Dermis blood vessel endothelial cell (primary cell): ENCODE measurements at regions not wholly inside any gene's neighbourhood (a gene's known extent, or its start where the extent isn't known, plus 50 kb on each side); places are given as distances from the start of the nearest gene placed in this dataset.
"Not testable (repeated sequence)": the region's sequence is repeated elsewhere in the genome, so short reads cannot be mapped to it uniquely, and the experiment has no call there.

Experiments used
- DNase-seq: peaks from one replicate; pipeline ENCODE4 v3.0.0; 2010

DNA sequence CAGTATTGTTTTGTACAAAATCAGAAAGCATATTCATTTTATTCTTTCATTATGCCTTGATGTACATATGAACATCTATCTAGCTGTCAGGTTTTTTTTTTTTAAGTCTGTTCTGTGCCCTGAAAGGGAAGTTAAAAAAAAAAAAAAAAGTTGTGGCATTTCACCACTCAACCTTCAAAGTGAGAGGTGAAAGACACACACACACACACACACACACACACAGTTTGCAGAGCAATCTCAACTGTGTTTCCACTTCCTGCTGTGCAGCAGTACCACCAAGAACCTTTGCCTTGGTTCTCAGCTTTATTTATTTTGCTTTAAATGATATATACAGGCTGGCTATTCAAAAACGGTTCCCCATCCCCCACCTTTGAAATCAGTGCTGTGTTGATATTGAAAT lies 955.6 kb downstream of the GATA3 start:
- no peak for DNase-seq

DNA sequence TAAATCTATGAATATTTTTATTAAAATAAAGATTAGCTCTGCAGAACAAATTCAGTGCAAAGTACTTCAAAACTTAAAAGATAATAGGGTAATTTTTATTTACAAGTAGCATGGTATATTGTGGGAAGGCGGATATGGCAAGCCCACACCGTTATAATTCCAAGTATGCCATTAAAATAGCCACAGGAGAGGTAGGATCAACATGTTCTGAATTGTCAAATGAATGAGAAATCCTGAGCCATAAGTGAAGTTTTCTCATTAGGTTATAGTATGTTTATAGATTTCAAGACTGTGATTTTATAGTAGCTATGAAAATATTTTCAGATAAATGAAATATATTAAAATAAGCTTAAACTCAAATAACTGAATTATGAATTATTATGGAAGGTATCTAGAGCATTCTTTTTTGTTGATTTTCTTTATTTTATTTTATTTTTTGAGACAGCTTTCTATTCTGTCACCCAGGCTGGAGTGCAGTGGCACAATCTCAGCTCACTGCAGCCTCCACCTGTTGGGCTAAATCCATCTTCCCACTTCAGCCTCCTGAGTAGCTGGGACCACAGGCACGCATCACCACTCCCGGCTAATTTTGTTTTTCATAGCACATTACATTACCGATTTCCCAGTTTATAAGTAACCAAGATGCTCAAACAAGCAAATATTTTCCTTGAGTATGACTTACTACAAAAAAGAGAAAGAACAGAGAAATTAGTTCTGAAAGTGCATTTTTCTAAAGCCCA lies 956.6 kb downstream of the GATA3 start:
- DNase-seq, result no peak

DNA sequence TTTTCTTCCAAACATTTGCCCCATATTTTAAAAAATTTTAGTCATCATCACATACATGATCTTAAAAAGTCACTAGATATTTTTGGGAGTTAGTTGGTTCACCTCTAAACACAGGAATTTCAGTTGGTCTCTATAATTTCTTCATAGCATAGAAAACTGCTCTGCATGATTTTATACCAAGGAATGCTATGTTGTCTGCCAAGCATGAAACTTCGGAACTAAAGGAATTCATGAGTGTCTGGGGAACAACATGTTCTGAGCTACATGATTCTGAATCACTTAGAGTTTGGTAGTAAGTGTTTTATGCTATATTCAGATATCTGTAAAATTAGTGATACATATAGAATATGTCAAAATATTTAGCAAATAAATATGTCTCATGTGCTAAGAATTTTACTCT lies 957.8 kb downstream of the GATA3 start:
- no peak for DNase-seq

DNA sequence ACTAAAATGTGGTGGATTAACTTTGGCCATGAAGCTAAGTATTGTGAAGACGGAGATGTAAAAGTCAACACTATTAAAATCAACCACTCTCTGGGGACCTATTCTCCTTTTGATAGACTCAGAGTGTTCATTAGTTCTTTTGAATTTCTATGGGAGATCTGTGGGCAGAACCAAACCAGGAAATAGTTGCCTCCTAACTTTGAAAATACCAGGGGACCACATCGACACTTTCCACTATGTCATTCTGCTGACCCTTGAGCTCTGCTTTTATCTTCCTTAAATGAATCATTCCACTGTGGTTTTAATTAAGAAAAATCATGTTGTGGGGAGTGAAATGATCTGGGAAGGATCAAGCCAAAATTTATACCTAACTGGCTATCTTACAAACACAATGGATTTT lies 960.5 kb downstream of the GATA3 start:
- DNase-seq, result no peak

DNA sequence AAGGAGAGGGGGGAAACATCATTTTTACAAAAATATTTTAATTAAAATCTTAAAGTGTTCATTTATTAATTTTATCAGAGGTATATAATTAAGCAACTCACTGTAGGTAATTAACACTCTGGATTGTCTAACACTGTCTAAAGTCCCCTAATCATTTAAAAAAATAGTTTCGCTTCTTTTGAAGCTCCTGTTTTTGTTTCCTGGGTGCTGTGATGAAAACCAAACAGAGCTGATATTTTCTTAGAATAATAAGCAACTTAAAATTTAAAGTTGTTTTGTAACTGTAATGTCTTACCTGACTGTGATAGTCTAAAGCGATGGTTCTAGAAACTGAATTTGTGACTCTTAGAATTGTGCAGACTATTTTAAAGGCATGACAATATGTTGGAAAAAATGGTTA lies 961.0 kb downstream of the GATA3 start:
- DNase-seq, result no peak

DNA sequence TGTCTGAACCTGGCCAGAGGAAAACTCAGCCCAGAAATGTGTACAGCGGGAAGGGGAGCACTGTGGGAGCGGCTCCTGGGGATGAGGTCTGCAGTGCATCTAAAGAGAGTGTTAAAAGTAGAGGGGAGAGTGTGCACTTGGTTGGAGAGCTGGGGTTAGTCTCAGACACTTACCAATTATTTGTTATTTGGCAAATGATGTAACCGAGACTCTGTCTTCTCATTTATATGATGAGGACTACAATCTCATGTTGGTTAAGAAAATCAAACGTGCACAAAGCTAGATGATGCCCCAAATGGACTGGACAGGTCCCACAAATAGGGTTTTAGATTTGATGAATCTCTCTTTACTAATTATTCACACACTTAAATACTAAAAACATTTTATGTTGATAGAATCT lies 962.4 kb downstream of the GATA3 start:
- DNase-seq, result no peak

DNA sequence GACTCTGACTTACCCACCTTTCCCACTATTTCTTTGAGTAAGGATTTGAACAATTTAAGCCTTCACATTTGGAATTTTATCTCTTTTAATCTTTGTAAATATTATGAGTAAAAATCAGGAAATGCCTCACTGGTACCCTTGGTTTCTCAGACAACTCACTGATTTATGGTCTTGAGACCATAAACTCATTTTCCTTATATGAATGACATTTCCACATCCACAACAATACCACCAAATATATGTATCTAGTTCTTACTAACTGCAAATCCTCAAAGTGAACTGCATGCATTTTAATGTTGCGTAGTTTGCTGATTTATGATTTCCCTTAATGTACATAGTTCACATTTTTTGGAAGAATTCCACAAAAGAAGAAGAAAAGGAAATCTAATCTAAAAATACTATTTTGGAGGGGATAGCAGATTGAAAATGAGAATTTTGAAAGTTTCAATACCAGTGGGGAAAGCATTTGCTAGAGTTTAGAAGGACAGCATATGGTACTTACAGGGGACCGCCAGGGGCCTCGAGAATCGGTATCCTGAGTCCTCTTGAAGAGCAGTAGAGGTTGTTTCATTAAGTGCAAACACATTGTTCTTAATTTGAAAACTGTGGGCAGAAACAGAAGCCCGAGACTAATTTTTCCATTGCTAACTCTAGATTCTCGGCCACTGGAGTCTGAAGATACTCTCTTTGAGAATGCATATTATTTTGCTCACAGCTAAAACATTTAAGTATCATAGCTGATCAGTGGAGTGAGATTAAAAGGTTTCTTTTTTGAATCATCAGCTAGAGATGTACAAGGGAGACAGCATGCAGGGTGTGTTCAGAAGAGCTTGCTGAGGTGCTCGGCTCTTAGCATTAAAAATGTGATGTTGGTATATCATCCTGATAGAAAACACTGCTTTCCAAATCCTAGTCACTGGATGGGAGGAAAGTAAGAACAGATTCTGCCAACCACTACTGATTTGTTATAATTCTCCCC lies 964.0 kb downstream of the GATA3 start:
- no peak for DNase-seq

DNA sequence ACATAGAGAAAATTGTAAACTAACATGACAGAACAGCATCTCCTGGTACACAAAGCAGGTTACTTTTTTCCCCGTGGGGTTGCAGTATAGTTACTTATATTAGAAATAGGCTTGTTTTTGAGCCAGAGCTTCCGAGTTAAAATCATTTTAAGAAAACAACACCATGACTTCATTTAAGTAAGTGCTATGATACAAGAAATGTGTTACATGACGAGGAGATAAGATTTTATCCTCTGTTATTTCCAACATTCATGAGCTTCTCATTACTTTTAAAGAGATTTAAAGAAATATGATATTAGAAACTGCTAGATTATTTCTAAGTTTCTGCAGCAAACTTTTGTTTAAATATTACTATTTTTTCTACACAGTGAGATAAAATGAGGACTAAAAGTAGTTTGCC lies 968.7 kb downstream of the GATA3 start:
- no peak for DNase-seq

DNA sequence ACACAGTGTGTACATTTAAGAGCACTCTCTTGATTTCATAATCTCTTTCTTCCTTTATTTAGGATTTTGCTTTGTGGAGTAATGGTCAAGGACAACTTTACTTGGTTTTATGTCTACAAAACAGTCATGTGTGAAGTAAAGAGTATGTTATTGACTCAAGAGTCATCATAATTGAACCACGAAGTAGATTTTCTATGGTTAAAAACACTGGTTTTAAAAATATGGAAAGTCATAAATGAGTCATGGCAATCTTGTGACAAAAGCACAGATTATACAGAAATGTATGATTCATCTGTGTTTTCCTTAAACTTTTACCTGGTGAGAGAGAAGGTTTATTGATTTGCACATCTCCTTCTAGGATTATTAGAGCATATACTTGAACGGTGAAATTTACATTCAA lies 969.7 kb downstream of the GATA3 start:
- no peak for DNase-seq

DNA sequence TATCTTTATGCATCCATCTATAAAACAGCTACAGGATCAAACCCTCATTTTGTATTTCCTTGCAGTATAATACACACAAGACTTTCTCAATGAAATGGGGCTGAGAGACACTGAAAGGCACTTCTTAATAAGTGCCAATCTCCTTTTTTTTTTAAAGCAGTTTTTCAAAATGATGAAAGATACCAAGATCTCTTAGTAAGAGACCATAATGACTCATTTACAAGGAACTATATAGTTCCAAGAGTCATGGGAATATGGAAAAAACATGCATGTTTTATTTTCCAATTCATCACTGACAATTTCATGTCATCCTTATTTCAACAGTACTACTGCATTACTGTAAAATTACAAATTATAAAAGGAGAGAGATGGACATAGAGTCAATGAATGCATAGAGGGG lies 973.7 kb downstream of the GATA3 start:
- no peak for DNase-seq

DNA sequence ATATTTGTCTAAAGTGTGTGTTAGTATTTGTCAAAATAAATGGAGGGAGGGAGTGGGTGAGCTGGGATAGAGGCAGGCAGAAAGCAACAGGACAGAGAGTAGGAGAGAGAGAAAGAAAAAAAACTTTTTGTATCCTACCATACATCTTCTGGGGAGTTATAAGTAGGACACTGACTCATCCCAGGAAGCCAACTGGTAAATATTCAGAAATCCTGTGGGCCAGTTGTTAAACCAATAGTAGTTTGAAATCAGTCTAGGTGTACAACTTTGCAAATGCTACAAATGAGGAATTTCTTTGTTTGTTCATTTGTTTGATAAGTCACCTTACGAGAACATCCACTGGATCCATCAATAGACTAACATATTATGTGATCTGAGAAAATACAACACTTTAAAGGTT lies 980.9 kb downstream of the GATA3 start:
- no peak for DNase-seq

DNA sequence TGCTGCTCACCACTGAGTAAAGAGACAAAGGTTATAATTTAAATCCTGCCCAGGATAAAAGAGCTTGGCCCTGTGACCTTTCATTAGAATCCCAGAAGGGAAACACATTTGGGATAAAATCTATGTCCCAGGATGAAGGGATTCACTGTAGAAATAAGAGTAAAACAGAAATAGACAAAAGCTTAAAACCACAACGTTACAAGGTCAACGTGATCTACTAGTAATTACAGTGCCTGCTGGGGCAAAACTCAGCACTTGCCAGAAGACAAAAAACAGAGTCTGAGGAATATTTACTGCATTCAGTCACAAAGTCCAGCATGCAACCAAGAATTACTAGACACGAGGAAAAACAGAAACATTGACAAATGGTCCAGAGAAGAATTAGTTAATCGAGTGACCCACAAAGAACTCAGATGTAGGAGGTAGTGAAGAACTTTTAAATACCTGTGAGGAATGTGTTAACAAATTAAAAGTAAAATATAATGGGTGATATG lies 982.3 kb downstream of the GATA3 start:
- no peak for DNase-seq

DNA sequence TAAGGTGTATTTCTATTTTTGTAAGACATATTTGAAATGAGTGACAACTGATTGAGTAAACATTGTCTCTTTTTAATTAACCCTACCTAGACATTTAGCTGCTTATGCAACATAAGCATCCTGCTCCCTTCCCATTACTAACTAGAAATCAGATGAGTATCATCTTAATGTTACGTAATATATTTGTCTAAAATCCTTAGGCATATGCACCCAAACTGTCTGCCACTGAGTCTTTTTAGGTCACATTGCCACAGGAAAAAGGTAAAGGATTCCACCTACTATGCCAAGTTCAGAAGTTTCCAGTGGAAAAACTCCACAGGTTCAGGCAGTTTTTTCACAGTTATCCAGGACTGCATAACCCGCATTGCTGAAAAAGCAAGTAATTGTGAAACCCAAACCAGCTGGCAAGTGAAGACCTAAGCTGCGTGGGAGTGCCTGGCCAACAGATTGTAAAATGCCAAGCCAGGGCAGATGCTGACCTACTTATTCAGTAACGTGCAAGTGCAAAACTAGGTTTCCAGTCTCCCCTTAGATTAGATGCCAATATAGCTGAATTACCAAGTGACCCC lies 983.7 kb downstream of the GATA3 start:
- no peak for DNase-seq

DNA sequence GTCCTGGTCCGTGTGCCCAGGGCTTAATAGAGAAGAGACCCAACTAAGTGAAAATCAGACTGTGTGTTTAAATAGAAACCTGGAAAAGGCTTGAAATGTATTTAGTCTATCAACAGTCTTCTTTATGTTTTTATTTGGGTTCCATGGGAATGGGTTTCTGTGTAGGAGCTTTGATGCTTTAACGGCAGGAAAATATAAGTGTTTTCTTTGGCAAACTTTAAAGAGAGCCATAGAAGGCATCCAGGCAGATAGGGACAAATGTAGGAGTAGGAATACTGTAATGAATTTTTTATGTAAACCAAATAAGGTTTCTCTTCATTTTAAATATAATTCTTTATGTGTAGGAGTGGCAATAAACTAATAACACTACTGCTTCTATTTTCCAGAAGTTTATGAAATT lies 989.0 kb downstream of the GATA3 start:
- DNase-seq, result no peak

DNA sequence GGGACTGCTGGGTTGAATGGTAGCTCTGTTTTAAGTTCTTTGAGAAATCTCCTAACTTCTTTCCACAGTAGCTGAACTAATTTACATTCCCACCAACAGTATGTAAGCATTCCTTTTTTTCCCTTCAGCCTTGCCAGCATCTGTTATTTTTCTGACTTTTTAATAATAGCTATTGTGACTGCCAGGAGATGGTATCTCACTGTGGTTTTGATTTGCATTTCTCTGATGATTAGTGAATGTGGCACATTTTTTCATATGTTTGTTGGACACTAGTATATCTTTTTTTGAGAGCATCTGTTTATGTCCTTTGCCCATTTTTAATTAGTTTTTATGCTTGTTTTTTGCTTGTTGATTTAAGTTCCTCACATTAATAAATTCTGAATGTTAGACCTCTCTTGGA lies 990.8 kb downstream of the GATA3 start:
- no peak for DNase-seq

DNA sequence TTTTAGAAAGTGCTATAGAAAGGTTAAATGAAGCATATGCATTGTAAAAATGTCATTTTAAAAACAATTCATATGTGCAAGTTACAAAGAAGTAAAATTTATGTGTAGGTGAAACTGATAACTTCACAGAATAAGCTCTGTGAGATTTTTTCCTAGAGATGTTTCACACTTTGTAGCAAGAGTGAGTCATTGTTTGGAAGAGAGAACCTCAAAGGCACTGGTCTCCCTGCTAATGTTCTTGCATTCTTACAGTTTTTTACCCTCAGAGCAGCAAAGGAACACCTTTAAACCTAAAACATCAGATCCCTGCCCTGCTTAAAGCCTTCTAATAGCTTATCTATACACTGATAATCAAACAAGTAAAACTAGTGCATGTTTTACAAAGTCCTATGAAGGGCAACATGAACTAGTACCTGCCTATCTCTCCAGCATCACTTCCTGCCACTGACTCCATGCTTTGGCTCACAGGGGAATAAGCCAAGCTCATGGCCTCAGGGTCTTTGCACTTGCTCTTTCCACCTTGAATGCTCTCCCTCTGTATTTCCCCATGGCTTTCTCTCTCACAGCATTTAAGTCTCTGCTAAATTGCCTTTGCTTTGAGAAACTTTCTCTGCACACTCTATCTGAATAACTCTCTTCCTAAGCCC lies 997.0 kb downstream of the GATA3 start:
- no peak for DNase-seq

DNA sequence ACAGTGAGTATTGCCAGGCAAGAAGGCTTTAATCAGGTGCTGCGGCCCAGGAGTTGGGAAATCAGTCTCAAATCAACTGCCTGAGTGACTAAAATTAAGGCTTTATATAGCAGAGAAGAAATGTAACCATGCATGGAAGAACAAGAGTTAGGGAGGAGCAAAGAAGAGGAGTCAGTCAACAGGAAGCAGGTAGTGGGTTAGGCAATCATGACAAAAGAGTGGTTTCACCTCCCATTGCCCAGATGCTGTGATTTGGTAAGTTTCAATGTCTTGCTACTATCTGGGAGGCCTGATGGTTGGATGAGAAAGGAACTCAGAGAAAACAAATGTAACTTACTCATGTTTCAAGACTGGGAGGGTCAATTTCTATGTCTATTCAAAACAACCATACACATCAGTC lies 998.3 kb downstream of the GATA3 start:
- no peak for DNase-seq

DNA sequence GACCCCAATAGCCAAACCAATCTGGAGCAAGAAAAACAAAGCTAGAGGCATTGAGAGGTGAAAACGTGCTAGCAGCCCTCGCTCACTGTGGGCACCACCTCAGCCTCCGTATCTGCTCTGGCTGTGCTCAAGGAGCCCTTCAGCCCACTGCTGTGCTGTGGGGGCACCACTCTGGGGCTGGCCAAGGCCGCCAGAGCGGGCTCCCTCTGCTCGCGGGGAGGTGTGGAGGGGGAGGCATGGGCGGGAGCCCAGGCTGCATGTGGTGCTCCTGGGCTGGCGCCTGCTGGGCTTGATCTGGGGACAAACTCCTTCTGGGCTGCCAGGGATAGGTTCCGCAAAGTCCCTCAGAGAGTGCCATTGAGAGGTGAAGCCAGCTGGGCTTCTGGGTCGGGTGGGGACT lies 1002.0 kb downstream of the GATA3 start:
- DNase-seq, result no peak

DNA sequence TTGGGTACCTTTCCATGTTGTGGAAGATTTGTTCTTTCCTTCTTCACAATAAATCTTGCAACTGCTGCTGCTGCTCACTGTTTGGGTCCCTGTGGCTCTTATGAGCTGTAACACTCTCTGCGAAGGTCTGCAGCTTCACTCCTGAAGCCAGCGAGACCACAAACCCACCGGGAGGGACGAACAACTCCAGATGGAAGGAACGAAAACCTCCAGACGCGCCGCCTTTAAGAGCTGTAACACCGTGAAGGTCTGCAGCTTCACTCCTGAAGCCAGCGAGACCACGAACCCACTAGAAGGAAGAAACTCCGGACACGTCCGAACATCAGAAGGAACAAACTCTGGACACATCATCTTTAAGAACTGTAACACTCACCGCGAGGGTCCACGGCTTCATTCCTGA lies 1002.8 kb downstream of the GATA3 start:
- DNase-seq, result not testable (repeated sequence)

DNA sequence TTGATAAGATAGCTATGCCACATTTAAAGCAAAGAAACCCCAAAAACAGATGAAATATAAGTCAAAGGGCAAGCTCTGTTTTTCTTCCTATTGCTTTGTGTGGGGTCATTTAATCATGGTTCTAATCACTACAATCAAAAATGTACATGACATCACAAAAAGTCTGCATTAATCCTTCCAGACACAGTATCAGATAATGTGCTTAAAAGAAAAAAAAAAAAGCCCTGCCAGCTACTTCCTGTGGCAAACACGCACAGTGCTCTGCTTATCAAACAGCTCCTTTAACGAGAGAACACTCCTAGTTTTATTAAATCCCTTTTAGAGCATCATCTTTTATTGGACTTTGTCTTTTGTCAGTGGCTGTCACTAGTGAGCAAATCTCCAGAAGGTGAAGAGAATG lies 1005.8 kb downstream of the GATA3 start:
- no peak for DNase-seq

DNA sequence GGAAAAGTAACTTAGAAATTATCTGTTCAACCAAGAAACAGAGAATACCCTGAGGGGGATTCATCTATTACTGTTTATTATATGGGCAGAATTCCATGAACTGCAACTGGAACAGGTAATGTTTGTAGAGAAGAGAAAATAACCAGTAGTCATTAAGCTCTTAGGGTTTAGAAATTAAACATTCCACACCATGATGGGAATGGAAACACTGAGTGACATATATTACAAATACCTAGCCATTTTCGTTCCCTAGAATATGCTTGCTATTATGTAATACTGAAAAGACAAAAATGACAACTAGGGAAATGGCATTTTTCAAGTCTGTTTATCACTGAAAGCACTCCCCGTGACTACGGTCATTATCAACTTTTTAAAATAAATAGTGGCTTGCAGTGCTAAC lies 1007.4 kb downstream of the GATA3 start:
- DNase-seq, result no peak

DNA sequence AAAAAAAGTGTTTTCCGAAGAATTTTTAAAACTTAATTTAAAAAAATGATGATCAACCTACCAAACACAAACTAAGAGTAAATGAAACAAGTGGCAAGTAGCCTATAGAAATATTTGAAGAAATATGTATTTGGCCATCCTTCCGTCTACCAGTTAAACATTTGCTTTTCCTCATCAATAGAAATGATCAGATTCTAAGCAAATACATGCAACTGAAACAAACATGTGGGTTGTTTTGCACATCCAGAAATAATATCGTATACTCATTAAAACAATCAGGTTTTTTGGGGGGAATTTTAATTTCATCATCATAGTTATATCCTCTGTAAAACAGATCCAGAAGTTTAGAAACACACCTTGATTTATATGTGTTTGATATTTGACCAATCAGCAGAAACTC lies 1011.7 kb downstream of the GATA3 start:
- DNase-seq, result no peak

DNA sequence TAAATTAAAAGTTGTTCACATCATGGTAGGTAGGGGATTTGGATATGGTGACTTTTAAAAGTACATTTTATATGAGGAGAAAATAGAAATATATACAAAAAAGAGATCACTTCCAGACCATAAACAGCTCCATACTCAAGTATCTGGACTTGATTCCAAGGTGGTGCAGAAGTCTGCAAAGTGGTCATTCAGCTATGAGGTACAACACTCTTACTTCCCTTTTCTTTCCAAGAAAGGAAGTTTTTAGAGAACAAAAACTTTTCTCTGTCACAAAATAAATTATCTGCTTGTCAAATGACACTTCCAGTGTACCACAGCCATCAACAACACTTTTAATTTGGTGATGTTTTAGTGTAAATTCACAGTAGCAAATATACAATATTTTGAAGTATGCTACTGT lies 1013.5 kb downstream of the GATA3 start:
- no peak for DNase-seq
